ENCODE measurements at regions not wholly inside any gene's neighbourhood (a gene's known extent, or its start where the extent isn't known, plus 50 kb on each side); places are given as distances from the start of the nearest gene placed in this dataset.

DNA sequence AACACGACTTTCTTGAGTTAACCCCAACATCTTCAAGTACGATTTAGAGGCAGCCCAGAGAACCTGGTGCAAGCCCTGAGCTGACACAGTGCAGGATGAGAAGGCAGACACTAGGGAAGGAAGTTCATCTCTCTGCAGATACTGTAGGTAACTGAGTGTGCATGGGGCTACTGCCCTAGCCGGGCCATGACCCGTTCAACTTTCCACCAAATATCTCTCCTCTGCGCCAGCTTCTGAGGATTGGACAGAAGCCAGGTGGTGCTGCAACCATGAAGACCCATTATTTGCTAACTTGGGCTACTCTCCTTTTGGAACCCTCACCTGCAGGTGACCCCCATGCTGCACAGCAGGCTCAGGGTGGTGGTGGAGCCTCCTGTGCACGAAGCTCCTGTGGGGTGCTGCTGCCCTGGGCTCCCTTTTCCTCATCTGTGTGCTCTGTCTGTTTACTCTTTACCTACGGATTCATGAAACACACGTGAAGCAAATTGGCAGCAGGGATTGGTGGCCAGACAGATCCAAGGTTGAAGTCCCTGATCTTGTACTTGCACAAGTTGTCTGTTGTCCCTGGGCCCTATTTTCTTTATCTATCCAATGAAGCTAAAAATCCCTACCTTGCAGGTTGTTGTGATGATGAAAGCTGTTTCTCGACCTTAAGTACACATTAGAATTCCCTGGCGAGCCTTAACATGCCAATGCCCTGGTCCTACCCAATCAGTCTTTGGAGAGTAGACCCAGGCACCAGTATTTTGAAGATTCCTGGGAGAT is 227.8 kb downstream of the LACC1 start:
- no peaks in the 10 kb centered on the region for H3K27me3 ChIP-seq (replicated peaks in 1 of 4; ENCODE audit: control insufficient read depth in 3 of 4, extremely low read depth in 1 of 4, insufficient read depth in 3 of 4, low read length in 3 of 4)
- no peak overlapping the region for H3K9ac ChIP-seq (replicated peaks in 1 of 4; ENCODE audit: extremely low read depth in 1 of 4, low read depth in 3 of 4, low read length in 3 of 4)
- H2BK5ac ChIP-seq (ENCODE audit: low read depth, low read length): no peak overlapping the region
- no peaks in the 10 kb centered on the region for H3K79me1 ChIP-seq (ENCODE audit: low read depth, low read length)
- no peak overlapping the region for H3K56ac ChIP-seq (replicated peaks; ENCODE audit: insufficient read length, low read depth, low read length)
- FAIRE-seq (no peak), DNase-seq (ENCODE audit: low read depth in 1 of 2, low spot score in 2 of 2) (no peak)
- H3K23ac ChIP-seq (ENCODE audit: insufficient read length): no peak overlapping the region
- no peak overlapping the region for H3K27ac ChIP-seq (ENCODE audit: low read depth, low read length)
- H3K9me3 ChIP-seq (ENCODE audit: insufficient read depth in 2 of 2, low read depth in 1 of 2, low read length in 1 of 2): peaks cover 2% of the 10 kb centered on the region in 2 experiments; a peak in 3 of 4 replicates
- H4K5ac ChIP-seq (ENCODE audit: insufficient read length, low read depth, low read length): no peak overlapping the region
- H2BK12ac ChIP-seq (ENCODE audit: low read depth, low read length): no peak overlapping the region
- 80% methylated on average over 10 of the region's 10 CpGs; no CpG with 5 or more reads in 1 of the 2 experiments for WGBS, 2 experiments (ENCODE audit: extremely low coverage in 1 of 2, insufficient coverage in 1 of 2, insufficient read length in 1 of 2, insufficient replicate concordance in 2 of 2, low coverage in 1 of 2, low lambda C conversion rate in 2 of 2, missing lambda C conversion rate in 1 of 2)
- no peak overlapping the region for H3K4ac ChIP-seq (replicated peaks; ENCODE audit: insufficient read length, low read depth, low read length)
- H3K14ac ChIP-seq (ENCODE audit: insufficient read length): no peak overlapping the region
- no peaks in the 10 kb centered on the region for H3K23me2 ChIP-seq (ENCODE audit: low read depth, low read length)
- no peaks in the 10 kb centered on the region for H3K79me2 ChIP-seq (ENCODE audit: control insufficient read depth in 1 of 2, insufficient read depth in 2 of 2, low read length in 2 of 2)
- H4K91ac ChIP-seq (replicated peaks; ENCODE audit: insufficient read length, low read length): no peak overlapping the region
- ChIA-PET POLR2A (ENCODE audit: partially characterized antibody) (no interaction called here), CTCF (ENCODE audit: partially characterized antibody) (interaction anchor here (0.7 kb wide), 1 partner anchor 199 kb away, joined by 3 read pairs; no protein-coding TSS in a partner anchor)
- no peaks in the 10 kb centered on the region for H4K20me1 ChIP-seq (replicated peaks in 1 of 2; ENCODE audit: control insufficient read depth in 1 of 2, insufficient read depth in 2 of 2, low read length in 2 of 2)
- no peak overlapping the region for H2AFZ ChIP-seq (ENCODE audit: low read length)
- H2BK15ac ChIP-seq (ENCODE audit: low read length): no peak overlapping the region
- peaks cover 0 to 6% (median 0%) of the 10 kb centered on the region in 4 experiments; a peak in 2 of 7 replicates for H3K4me1 ChIP-seq (replicated peaks in 1 of 4; ENCODE audit: control insufficient read depth in 3 of 4, insufficient read depth in 4 of 4, low read length in 3 of 4)
- no peak overlapping the region for H3K4me2 ChIP-seq (ENCODE audit: insufficient read depth in 1 of 2, low read depth in 2 of 2, low read length in 2 of 2)
- no peak overlapping the region for H2BK120ac ChIP-seq (replicated peaks; ENCODE audit: low read depth, low read length)
- H2BK20ac ChIP-seq (ENCODE audit: low read length): no peak overlapping the region
- H3K18ac ChIP-seq (ENCODE audit: extremely low read depth, low read length): no peak overlapping the region
- no peak overlapping the region for H3K4me3 ChIP-seq (ENCODE audit: extremely low read depth in 1 of 4, insufficient read depth in 2 of 4, low read depth in 3 of 4, low read length in 4 of 4)
- H2AK5ac ChIP-seq (ENCODE audit: low read depth, low read length): no peak overlapping the region
- no peak overlapping the region for H4K8ac ChIP-seq (ENCODE audit: extremely low read depth, insufficient read depth, low read length)
- no peaks in the 10 kb centered on the region for H3K36me3 ChIP-seq (ENCODE audit: control insufficient read depth in 2 of 4, insufficient read depth in 4 of 4, low read length in 3 of 4)
- TF ChIP-seq GABPA (IDR thresholded peaks at IDR 0.05; ENCODE audit: borderline replicate concordance, insufficient read depth, low read length) (no peak), CHD2 (IDR thresholded peaks at IDR 0.05; ENCODE audit: low read length) (no peak)
